ENCODE measurements at regions not wholly inside any gene's neighbourhood (a gene's known extent, or its start where the extent isn't known, plus 50 kb on each side); places are given as distances from the start of the nearest gene placed in this dataset.

- TF ChIP-seq, protein P1, sequence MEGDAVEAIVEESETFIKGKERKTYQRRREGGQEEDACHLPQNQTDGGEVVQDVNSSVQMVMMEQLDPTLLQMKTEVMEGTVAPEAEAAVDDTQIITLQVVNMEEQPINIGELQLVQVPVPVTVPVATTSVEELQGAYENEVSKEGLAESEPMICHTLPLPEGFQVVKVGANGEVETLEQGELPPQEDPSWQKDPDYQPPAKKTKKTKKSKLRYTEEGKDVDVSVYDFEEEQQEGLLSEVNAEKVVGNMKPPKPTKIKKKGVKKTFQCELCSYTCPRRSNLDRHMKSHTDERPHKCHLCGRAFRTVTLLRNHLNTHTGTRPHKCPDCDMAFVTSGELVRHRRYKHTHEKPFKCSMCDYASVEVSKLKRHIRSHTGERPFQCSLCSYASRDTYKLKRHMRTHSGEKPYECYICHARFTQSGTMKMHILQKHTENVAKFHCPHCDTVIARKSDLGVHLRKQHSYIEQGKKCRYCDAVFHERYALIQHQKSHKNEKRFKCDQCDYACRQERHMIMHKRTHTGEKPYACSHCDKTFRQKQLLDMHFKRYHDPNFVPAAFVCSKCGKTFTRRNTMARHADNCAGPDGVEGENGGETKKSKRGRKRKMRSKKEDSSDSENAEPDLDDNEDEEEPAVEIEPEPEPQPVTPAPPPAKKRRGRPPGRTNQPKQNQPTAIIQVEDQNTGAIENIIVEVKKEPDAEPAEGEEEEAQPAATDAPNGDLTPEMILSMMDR (IDR thresholded peaks at IDR 0.05), result no peak
- TF ChIP-seq POLR2AphosphoS5 (IDR thresholded peaks at IDR 0.05; ENCODE audit: low read depth, low read length) (no peak), TCF7L2 (IDR thresholded peaks at IDR 0.05; ENCODE audit: low read depth, low read length) (no peak), SIN3A (IDR thresholded peaks at IDR 0.05; ENCODE audit: borderline replicate concordance, insufficient read depth, low read depth, low read length) (no peak)
These were observed 101.1 kb upstream of the ABCB5 start for GRCh38 chr7:20514364-20514763.

Measured in Panc1 (cell line).